Thyroid gland (tissue), 4 donors: ENCODE measurements at regions not wholly inside any gene's neighbourhood (a gene's known extent, or its start where the extent isn't known, plus 50 kb on each side); places are given as distances from the start of the nearest gene placed in this dataset.

Experiments
- DNase-seq, 2 donors: peaks; one replicate each; pipeline ENCODE4 v3.0.0-alpha.2; 2019
- H3K27ac ChIP-seq, 3 donors: fragments of 200-600 bp; sonication (generic); 1 replicate in 2 of 3; 2 replicates in 1 of 3; pipeline ENCODE4 v1.5.1; 2016 to 2019; ENCODE audit warnings: mild to moderate bottlenecking in 1 of 3, moderate library complexity in 1 of 3
- H3K27me3 ChIP-seq: fragments of 200-600 bp; sonication (generic); one replicate; pipeline ENCODE4 v1.5.1; 2019
- H3K36me3 ChIP-seq, 2 donors: fragments of 200-600 bp; sonication (generic); one replicate each; pipeline ENCODE4 v1.5.1; 2016 to 2019
- H3K4me1 ChIP-seq, 2 donors: fragments of 200-600 bp; sonication (generic); one replicate each; pipeline ENCODE4 v1.5.1; 2017 to 2019
- H3K4me3 ChIP-seq, 3 donors: fragments of 200-600 bp; sonication (generic); replicated peaks in 1 of 3; 1 replicate in 2 of 3; 2 replicates in 1 of 3; pipeline ENCODE4 v1.5.1; 2016; ENCODE audit warnings: mild to moderate bottlenecking in 1 of 3
- H3K9me3 ChIP-seq: fragments of 200-600 bp; sonication (generic); one replicate; pipeline ENCODE4 v1.5.1; 2017
- CTCF ChIP-seq, 6 experiments: fragments of 200-600 bp in 3 of 6; fragments of 450-650 bp in 3 of 6; sonication (generic) in 3 of 6; IDR thresholded peaks; one replicate each; pipeline ENCODE4 v1.5.1; 2016 to 2019; ENCODE audit warnings: antibody characterized with exemption in 6 of 6, mild to moderate bottlenecking in 2 of 6, inconsistent platforms in 1 of 6, moderate library complexity in 1 of 6
- POLR2A ChIP-seq, 2 donors: fragments of 450-650 bp; IDR thresholded peaks; one replicate each; pipeline ENCODE4 v1.6.1; 2017; ENCODE audit warnings: antibody characterized with exemption in 2 of 2, mild to moderate bottlenecking in 2 of 2, moderate library complexity in 1 of 2
- WGBS, 2 donors: methylation state at CpG; one replicate each; pipeline ENCODE4 v1.1.5; 2017; 5-methylcytosine and 5-hydroxymethylcytosine counted together
- intact Hi-C: fragments of 100-400 bp; cut with DNase I; formaldehyde crosslinking; loops from one replicate; pipeline ENCODE4 v1.15.1; 2023

DNA sequence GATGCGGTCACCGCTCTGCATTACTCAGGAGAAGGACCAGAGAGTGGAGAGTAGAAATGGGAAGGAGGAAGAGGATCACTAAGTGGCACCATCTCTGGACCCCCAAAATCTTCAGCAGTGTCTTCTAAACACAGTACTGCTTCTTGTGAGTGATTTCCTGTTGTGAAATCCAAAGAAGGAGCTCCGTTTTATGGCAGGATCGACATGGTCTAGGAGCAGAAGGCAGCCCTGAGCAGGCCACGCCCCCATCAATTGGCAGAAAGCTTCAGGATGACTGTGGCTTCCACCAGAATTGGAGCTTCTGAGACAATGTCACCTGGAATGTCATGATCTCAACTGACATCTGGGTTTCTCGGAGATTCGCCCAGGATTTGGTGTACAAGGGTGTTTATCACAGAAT, 171.5 kb downstream of the ADSS2 start:
- Histone ChIP-seq H3K4me1 (peaks cover 0 to 7% of the 10 kb centered on the region in 2 donors), H3K27ac (no peak overlapping the region), H3K36me3 (no peaks in the 10 kb centered on the region), H3K27me3 (no peaks in the 10 kb centered on the region), H3K4me3 (no peak overlapping the region), H3K9me3 (no peaks in the 10 kb centered on the region)
- 71% methylated on average over 7 of the region's 7 CpGs for WGBS, 2 donors
- TF ChIP-seq CTCF (IDR thresholded peaks at IDR 0.05): no peak
- TF ChIP-seq POLR2A (IDR thresholded peaks at IDR 0.05): no peak
- no peak for DNase-seq
- intact Hi-C loops: no loop called here

DNA sequence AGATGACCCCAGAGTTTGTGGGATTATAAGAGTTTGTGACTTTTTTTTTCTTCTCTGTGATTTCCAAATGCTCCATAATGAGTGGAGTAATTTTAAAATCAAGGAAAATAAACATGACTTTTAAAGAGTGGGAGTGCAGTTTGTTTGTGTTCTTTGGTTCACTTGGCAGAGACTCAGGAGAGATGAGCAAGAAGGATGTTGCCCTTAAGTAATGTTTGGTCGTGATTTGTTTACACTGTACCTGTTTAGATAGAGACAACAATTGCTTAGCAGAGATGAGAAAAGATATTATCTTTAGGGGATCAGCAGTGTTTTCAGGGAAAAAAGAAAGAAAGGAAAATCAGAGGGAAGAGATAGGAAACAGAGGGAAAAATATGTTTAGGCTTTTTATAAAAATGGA, 170.8 kb downstream of the ADSS2 start:
- no peaks in the 10 kb centered on the region for H3K36me3 ChIP-seq
- H3K9me3 ChIP-seq: no peaks in the 10 kb centered on the region
- 6 to 7% methylated on average over 1 of the region's 1 CpG for WGBS, 2 donors
- no peak overlapping the region for H3K27ac ChIP-seq
- H3K27me3 ChIP-seq: no peaks in the 10 kb centered on the region
- no peak for DNase-seq
- H3K4me1 ChIP-seq: peaks cover 0 to 7% of the 10 kb centered on the region in 2 donors
- intact Hi-C loops: no loop called here
- no peak for TF ChIP-seq POLR2A (IDR thresholded peaks at IDR 0.05)
- TF ChIP-seq CTCF (IDR thresholded peaks at IDR 0.05): no peak
- no peak overlapping the region for H3K4me3 ChIP-seq

- DNase-seq: no peak
- 93 to 94% methylated on average over 4 of the region's 4 CpGs for WGBS, 2 donors
- no peaks in the 10 kb centered on the region for H3K27me3 ChIP-seq
- TF ChIP-seq CTCF (IDR thresholded peaks at IDR 0.05) (no peak), POLR2A (IDR thresholded peaks at IDR 0.05) (no peak)
- intact Hi-C loops: no loop called here
- H3K4me3 ChIP-seq: no peak overlapping the region
- peaks cover 0 to 7% of the 10 kb centered on the region in 2 donors for H3K4me1 ChIP-seq
- no peaks in the 10 kb centered on the region for H3K9me3 ChIP-seq
- no peaks in the 10 kb centered on the region for H3K36me3 ChIP-seq
- no peak overlapping the region for H3K27ac ChIP-seq
Observed at GRCh38 chr1:244283772-244284171, 167.9 kb downstream of the ADSS2 start.

DNA sequence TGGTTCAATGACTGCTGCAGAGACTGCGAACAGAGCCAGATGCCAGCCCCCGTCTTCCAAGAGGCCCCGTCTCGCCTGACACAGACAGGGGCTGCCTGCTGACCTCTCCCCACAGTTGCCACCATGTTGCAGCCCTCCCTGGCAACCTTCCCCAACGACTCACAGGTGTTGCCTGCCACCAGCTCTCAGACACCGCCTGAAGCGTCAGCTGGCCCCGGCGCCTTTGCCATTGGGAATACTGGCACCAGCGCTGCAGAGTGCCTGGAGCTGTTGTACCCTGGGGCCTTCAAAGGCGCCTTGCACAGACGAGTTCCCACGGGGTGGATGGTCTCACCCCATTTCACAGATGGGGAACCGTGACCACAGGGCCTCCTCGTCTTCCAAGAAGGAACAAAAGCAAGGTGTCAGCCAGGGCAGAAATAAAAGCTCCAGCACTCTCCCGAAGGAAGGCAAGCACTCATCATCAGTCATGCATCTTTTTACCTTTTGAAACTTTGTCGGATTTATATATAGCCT, 167.0 kb downstream of the ADSS2 start:
- DNase-seq: no peak
- Histone ChIP-seq H3K4me1 (peaks cover 0 to 7% of the 10 kb centered on the region in 2 donors), H3K27me3 (no peaks in the 10 kb centered on the region), H3K4me3 (no peak overlapping the region), H3K27ac (no peak overlapping the region), H3K9me3 (no peaks in the 10 kb centered on the region), H3K36me3 (no peaks in the 10 kb centered on the region)
- TF ChIP-seq CTCF (IDR thresholded peaks at IDR 0.05) (no peak), POLR2A (IDR thresholded peaks at IDR 0.05) (no peak)
- intact Hi-C loops: no loop called here
- WGBS, 2 donors: 91 to 94% methylated on average over 14 to 17 of the region's 17 CpGs

GRCh38 chr1:244286341-244286740, 165.4 kb downstream of the ADSS2 start:
- WGBS, 2 donors: 80 to 85% methylated on average over 5 of the region's 5 CpGs
- no peak for DNase-seq
- Histone ChIP-seq H3K4me1 (no peaks in the 10 kb centered on the region), H3K27ac (no peak overlapping the region), H3K4me3 (no peak overlapping the region), H3K27me3 (no peaks in the 10 kb centered on the region), H3K36me3 (no peaks in the 10 kb centered on the region), H3K9me3 (no peaks in the 10 kb centered on the region)
- intact Hi-C loops: no loop called here
- no peak for TF ChIP-seq POLR2A (IDR thresholded peaks at IDR 0.05)
- no peak for TF ChIP-seq CTCF (IDR thresholded peaks at IDR 0.05)
